Fibroblast of peridontal ligament (primary cell): ENCODE measurements at regions not wholly inside any gene's neighbourhood (a gene's known extent, or its start where the extent isn't known, plus 50 kb on each side); places are given as distances from the start of the nearest gene placed in this dataset.

Experiments
- DNase-seq: peaks from one replicate; pipeline ENCODE4 v3.0.0-alpha.2; 2010; ENCODE audit errors: extremely low read depth

DNA sequence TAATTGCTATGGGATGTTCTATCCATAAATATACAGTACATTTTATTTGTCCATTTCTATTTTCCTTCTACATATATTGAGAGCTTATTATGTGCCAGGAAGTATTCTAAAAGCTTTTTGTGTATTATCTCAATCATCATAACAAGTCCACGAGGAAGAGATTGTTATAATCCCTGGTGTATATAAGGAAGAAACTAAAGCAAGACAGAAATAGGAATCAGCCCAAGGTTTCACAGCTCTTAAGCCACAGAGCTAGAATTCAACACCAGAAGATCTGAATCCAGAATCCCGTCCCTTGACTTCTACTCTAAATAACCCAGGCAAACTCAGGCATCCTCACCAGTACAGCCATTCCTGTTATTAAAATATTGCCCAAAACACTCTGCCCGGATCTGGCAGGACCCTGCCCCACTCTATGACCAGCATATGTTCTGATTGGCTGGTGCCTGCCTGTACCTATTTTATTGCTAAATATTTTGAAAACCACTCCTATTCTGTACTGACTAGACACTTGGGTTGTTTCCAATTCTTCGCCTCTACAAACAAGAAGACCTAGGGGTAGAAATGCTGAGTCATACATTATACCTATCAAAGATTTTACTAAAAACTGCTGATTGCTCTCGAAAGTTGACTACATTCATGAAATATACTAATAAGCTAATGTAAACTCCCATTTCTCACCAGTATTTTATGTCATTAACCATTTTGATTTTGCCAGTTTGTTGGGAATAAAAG lies 297.4 kb downstream of the ENC1 start:
- DNase-seq: no peak

DNA sequence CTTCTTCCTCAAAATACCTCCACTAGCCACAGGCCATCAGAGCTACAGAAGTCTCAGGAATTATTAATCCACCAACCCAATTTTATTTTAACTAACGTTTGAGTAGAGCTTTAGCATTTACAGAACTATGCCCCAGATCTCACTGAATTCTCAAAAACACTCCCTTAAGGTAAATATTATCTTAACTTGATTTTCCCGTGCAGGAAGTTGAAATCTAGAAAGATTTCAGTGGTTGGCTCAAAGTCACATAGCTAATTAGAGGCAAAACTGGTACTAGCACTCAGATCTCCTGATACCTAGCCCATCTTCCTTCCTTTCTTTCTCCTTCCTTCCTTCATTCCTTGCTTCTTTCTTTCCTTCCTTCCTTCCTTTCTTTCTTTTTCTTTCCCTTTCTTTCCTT lies 298.3 kb downstream of the ENC1 start:
- no peak for DNase-seq

DNA sequence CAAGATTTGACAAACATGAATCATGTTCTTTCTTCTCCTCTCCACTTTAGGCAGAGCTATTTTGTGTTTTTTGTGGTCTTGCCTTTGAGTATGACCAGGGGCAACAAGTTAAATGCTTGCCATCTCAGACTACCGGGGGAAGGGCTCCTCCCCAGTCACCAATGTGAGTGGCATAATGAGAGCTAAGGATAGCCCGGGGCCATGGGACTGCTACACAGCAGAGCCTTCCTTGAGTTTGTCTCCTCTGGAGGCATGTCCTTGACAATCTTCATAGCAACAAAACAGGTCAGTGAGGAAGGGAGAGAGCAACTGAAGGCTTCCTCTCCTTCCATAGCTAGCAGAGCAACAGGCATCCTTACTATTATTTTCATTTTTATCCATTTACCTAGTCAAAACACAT lies 299.3 kb downstream of the ENC1 start:
- DNase-seq: no peak

DNA sequence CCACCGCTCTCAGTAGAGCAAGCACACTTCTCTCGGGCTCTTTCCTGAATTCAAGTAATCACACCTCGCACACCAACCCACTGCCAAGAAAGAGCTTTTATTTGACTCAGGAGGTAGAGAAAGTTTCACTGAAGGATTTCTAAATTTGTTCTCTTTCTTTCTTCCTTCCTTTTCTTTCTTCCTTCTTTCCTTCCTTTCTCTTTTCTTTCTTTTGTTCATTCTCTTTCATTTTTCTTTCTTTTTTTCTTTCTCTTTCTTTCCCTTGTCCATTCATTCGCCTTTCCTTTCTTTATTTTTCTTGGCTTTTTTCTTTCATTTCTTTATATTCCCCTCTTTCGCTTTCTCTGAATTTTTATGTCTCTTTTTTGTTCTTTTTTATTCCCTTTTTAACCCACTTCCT lies 300.1 kb downstream of the ENC1 start:
- no peak for DNase-seq

DNA sequence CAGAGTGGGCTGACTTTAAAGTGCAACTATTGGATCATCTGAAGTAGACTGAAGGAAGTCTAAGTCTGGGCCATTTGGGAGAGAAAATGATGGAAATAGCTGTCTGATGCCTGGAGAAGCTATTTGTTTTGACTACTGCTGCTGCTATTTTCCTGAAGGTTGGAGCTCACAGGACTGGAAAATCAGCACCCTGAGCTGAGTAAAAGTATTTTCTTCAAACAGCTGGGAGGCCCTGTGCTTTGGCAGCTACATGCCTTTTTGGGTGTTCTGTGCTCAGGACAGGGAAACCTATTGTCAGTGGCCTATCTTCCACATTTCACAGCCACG lies 302.6 kb downstream of the ENC1 start:
- no peak for DNase-seq

DNA sequence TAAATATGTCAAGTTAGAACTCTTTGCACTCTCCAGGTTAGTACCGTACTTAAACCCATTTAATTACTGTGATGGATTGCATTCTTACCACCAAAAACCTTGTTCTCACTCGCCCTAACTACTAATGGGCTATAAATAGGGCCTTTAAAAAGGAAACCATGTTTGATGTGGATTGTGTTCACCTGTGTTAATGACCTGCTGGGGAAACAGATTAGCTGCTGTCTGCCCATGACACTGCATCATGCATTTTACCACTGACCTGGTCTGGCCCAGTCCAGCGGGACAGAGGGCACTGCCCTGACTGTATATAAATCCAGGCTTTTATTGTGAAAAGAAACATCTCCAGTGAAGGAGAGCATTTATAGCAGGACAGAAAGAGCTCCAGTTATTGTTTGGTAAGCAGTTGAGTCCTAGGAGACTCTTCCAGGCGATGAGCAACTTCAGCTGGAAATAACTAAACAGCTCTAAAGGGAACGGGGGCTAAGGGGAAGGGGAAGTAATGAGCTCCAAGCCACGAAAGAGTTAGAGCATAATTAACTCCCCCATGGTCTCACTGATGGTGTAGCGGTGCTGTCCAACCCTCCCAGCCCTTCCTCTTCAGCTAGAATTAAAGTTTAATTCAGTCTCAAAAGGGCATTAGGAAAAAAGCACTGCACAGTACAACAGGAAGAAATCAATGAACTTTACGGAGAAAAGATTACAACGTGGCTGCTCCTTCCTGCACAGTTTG lies 303.1 kb downstream of the ENC1 start:
- DNase-seq: no peak

DNA sequence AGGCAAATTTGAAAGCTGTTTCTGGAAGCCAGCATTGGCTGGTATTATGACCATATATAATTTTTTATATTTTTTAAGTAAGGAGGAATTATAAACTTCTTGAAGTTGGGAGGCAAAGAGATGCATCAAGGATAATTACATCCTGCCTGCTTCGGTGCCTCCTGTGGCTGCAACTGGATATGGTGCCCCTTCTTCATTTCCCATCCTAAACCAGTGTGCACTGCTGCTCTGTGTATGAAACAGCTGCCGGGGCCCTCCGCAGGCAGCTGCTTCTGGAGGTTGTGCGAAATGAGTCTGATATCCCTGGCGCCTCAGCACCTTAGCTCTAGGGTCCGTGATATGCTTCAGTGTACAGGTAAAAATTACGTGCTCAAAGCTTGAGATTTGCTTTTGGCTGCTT lies 304.2 kb downstream of the ENC1 start:
- DNase-seq: no peak

DNA sequence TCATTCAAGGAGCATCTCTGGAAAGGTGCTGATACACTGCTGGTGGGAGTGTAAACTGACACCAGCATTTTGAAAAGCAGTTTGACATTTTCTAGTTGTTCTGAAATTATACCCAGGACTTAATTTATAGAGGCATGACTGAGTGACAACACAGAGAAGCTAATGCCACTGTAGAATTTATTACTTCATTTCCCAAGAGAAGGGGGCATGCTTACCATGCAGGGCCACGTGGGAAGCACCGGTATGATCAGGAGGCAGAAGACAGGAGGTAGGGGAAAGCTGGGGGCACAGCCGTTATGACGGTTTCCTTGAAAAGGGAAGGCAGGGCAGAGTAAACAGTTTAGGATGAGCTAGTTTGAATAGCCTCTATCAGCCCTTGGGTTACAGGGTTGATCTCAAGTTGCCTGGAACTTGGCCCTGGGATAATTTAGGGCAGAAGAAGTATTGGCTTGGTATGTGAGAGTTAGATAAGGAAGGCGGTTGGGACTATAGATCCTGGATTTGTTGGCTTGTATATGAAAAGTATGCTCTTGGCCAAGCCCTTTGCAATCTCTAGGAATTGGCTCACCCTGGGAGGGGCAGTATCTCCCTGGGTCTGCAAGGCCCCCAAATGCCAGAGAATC lies 305.7 kb downstream of the ENC1 start:
- DNase-seq: no peak

DNA sequence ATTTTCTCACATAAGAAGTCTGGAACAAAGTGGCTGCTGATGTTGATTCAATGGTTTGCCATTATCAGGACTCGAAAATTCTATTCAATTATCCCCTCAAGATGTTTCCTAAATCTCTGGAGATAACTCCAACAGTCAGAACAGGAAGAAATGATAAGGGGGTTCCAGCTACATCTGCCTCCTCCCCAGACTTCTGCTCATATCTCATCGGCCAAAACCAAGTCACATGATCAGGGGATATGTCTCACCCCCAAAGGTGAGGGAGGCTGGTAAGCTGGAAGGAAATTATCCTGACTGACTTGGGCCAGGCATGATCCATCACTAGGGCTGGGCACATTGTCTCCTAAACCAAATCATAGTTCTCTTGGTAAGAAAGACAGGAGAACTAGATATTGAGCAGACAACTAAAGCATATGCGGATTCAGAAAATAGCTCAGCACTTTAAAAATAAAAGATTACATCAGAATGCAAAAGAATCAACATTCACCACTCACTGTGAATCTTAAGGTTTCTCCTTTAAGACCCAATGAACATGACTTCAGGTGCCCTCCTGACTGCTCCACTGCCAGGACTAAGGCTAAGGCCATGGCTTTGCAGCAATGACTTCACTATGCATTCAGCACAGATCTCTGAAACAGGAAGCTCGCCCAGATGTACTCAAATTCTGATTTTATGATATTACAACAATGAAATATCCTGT lies 306.3 kb downstream of the ENC1 start:
- no peak for DNase-seq

DNA sequence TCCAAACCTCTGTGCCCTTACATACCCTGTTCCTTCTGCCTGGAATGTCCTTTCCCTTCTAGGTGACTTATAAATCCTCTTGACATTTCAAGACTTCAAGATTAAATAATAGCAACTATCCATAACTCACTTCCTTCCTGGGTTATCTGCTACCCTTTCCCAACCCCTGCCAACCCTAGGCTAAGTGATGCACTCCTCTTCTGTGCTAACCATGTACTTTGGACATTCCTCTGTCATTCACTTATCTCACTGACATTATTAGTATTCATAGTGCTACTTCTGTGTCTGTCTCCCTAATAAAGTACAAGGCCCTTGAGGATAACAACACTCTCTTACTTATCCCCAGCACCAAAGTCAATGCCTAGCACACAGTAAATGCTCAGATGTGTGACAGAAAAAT lies 307.1 kb downstream of the ENC1 start:
- no peak for DNase-seq

DNA sequence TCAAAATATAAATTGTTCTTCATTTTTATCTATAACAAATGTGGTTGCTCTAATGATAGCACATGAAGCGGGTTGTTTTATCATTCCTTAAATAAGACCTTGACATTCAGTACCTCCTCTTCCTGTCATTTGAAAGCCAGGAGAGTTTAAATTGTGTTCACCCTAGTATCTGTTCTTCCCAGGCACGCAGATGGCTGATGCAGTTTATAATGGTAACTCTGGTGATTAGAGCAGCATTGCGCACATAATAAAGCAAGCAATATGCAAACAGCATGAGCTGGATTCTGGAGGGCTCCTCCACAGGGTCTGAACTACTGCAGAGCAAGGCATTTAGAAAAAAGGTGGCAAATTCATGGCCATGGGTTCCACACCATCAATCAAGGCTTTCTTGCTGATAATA lies 307.8 kb downstream of the ENC1 start:
- no peak for DNase-seq

DNA sequence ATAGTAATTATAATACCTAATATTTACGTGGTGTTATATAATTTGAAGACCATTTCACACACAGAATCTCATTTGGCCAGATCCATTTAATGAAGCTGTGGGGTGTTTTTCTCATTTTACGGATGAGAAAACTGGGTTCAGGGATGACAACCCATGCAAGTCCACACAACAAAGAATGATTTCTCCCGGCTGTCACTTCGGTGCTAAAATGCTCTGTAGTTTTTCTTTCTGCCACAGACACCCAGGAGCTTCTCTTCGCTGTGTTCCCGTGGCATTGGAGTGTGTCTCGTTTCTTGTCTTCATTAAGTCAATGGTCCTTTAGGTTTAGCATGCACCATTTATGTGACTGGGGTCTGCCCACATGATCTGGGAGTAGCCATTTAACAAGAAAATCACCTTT lies 308.5 kb downstream of the ENC1 start:
- no peak for DNase-seq

DNA sequence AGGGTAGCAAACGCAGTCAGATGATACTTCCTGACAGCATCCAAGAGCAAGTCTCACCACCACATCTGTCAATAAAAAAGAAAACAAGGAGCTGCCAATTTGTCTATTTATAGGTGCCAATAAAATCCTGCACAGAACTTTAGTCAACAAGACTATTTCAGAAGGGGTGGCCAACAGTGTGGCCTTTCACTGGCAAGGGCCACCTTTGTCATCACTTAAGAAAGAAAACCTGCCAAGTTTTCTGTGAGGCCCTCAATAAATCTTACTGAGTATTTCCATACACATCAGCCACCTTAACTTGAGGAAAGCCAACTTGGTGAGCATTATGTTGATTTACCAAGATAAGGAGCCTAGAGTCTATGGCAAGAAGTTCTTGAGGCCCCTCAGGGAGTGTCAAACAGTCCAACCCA lies 312.3 kb downstream of the ENC1 start:
- DNase-seq: no peak

DNA sequence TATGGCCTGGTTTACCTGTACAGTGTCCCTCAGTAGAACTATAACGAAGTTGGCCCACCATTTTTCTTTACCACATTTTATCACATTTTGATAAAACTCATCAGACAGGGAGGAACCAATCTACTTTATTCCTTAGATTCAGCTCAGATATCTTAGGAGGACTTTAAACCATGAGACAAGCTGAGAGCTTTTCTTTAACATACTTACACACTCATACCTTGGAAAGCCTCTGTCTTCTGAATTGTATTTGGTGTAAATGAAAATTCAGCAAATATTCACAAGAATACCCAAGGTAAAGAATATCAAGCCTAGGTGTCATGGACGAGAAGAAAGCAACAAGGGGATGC lies 313.2 kb downstream of the ENC1 start:
- DNase-seq: no peak

DNA sequence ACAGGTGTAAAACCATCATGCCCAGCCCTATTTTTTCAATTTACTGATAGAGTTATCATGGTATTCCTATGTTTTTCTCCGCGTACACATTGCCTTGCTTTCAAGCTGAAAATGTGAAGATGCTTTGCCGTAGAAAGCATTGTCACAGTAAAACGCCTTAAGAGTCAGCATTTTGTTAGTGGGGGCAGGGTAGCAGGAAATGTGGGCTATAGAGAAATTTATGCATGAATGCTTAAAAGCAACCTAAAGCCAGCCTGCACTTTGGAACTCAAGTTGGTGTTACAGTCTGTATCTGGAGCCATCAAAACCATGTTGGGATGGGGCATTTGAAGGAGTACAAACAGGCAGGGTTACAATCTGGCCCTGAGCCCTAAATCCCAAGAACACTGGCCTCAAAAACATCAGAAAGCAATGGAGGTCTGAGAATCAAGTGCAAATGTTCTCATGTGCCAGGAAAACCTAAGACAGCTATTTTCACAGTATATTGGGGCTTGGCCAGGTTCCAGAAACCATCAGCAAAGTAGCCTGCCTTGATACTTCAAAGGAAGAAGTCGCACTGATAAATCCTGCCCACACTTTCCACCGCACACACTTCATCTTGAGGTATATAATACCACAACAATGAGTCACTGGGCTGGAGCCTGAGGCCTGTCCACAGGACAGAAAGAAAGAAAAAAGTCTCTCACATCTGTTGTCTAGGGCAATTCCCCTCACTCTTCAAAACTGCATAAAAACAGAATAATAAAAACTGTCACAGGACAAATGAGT lies 313.8 kb downstream of the ENC1 start:
- peak; percentile 77 for DNase-seq

DNA sequence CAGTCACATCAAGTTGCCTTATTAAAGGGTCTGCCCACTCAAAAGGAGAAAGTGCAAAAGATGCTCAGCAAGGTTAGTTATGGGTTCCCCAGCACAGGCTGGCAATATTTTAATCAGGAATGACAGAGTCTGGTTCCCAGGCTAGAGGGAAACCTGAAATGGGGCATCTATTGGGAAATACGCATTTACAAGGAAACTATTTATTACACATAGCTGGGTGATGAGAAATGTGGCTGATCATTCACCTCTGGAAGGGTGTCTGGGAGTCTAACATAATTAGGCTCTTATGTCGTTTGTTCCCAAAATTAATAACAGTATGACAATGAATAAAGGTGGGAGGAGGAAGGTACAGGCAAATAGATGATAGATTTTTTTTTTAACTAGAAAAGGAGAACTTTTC lies 314.7 kb downstream of the ENC1 start:
- no peak for DNase-seq

DNA sequence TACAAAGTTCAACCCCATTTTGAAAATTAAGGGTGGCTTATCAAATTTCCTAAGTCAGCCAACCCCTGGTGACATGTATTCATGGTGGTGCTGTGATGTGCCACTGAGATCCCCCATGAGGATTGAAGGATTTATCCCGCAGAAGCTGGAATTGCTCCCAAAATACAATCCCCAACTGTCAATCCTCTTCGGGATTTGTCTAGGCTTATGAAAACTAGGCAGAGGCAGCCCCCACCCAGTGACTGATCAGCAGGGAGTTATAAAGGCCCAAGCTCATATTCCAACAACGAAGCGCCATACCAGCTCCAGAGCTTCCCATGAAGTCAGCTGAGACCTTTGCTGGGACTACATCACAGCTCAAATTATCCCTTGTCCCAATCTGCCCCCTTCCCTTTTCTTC lies 316.0 kb downstream of the ENC1 start:
- DNase-seq: no peak

DNA sequence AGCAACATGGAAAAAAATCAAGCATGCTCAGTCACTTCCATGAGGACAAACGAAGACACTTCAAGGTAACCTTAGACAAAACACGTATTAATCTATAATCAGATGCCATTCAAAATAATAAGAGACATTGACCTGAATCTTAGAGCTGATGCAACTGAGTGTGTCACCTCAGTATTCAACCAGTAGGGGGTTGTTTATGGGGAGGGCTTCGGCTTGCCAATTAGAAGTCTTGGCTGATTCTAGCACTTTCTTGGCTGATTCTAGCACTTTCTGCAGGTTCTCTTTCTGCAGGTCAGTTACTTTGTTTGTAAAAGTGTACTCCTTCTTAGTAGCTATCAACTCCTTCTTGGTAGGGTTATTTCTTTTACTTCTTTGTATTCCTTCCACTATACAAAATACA lies 317.6 kb downstream of the ENC1 start:
- no peak for DNase-seq

DNA sequence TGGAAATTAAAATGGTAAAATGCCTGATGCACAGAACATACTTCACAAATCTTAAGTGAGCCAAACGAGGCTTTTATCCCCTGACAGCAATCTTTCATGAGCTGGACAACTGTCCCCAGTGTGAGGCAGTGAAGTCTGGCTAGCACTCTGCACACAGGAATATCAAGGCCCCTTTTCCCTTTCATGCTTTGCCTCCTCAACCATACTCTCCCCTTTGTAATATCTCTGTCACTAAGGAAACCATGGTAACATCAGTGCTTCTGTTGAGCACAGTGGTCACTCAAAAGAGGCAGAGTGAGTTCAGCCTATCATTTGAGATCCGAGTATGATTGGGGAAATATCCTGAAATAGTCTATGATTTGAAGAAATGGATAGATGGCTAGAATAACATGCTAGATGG lies 318.3 kb downstream of the ENC1 start:
- no peak for DNase-seq

DNA sequence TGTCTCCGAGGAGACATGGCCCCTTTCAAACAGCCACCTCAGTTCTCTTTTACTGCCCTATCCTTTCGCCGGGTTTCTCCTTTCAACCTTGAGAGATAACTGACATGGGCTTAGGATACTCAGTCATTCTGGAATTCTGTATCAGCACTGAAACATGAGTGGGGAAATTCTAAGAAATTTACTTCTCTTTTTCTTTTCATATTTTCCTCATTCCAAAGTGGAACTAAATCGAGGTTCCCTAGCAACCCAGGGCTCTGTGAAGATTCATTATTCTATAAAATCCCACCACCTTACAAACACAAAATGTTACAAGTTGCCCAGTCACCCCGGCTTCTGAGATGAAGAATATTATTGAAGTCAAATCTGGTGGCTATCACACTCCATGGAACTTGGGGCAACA lies 319.2 kb downstream of the ENC1 start:
- no peak for DNase-seq

DNA sequence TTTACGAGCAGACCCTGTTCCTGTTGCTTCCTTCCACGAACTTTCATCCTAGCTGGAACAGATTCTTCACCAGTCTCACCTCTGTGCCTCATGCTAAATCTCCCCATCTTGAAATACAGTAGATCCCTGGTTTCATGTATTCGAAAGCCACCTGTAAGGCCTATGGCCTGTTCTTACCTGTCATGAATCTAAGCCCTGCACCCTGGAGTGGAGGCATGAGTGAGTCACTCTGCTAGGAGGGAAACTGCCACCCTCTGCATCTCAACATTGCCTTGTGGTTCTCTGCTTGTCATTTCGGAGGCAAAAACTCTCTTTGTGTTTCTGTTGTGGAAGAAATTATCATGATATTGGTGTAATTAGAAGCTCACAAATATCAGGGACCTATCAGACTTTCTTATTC lies 320.0 kb downstream of the ENC1 start:
- no peak for DNase-seq

DNA sequence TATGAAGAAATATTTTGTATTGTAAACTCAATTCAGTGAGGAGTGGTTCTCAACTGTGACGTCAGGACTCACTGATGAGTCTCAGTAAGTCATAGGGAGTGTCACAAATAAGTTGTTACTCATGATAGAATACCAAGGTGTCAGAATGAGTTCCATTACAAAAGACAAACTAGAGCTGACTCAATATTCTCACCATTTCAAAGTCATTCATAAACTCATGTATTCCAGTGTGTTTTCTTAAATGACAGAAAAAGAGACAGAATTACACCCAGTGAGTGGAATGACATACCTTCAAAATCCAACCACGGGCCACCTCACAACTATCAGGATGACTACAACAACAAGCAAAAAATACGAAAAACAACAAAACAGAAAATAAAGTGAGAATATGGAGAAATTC lies 321.5 kb downstream of the ENC1 start:
- DNase-seq: no peak
